Spleen (tissue), 7 donors: ENCODE measurements at regions not wholly inside any gene's neighbourhood (a gene's known extent, or its start where the extent isn't known, plus 50 kb on each side); places are given as distances from the start of the nearest gene placed in this dataset.

Source experiments
- CTCF ChIP-seq, 11 experiments: fragments of 200-600 bp in 7 of 11; fragments of 450-650 bp in 4 of 11; sonication (generic) in 4 of 11; IDR thresholded peaks in 8 of 11; conservative IDR thresholded peaks in 3 of 11; 1 replicate in 7 of 11; 2 replicates in 4 of 11; pipeline versions ENCODE4 v1.4.0 to v1.8.0; 2016 to 2021; ENCODE audit warnings: antibody characterized with exemption in 11 of 11, inconsistent platforms in 4 of 11, mild to moderate bottlenecking in 1 of 11
- POLR2A ChIP-seq, 3 donors: fragments of 450-650 bp; IDR thresholded peaks; one replicate each; pipeline ENCODE4 v1.5.1; 2017; ENCODE audit warnings: antibody characterized with exemption in 3 of 3, mild to moderate bottlenecking in 1 of 3
- POLR2AphosphoS5 ChIP-seq, 3 donors: sonication (generic); formaldehyde crosslinking; IDR thresholded peaks; one replicate each; pipeline ENCODE4 v1.5.1; 2017; ENCODE audit warnings: antibody characterized with exemption in 3 of 3
- donor health status: DM: no; HTN: no; CAD: no; lungs with moderate emphysema.
- donor health status: DM: no; HTN: no; CAD: no.
- donor health status: DM: no; HTN: no; CAD: no.

DNA sequence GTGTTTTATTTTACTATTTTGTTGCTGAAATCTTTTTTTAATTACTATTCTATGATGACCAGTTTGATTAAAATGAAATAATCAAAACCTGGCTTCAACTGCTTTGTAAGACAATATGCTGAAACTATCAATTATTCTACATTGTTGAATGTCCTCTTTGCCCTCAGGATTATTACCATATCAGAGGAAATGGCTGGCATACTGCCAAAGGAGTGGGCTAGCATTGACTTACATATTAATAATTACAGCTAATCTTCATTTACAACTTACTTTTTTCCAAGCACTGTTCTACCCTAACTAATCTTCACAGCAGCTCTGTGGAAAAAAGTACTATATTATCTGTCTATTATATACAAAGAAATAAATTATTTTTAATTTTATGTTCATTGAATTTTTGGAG lies 560.5 kb downstream of the BCKDHB start:
- TF ChIP-seq POLR2A (IDR thresholded peaks at IDR 0.05): no peak
- TF ChIP-seq CTCF (IDR thresholded peaks at IDR 0.05 in 8 of 11, conservative IDR thresholded peaks at IDR 0.05 in 3 of 11): no peak
- no peak for TF ChIP-seq POLR2AphosphoS5 (IDR thresholded peaks at IDR 0.05)
